ENCODE measurements at regions not wholly inside any gene's neighbourhood (a gene's known extent, or its start where the extent isn't known, plus 50 kb on each side); places are given as distances from the start of the nearest gene placed in this dataset.
"Not testable (repeated sequence)": the region's sequence is repeated elsewhere in the genome, so short reads cannot be mapped to it uniquely, and the experiment has no call there.

GRCh38 chrX:53882331-53882730 is 161.9 kb downstream of the PHF8 start:
- Mint-ChIP-seq H3K27ac (peak overlapping the region in 1 of 3 experiments; percentile 65; a peak in 1 of 7 replicates), H3K36me3 (ENCODE audit: insufficient read depth in 1 of 3, low read depth in 3 of 3) (peaks cover 1 to 7% (median 6%) of the 10 kb centered on the region in 3 experiments; a peak in 4 of 7 replicates), H3K4me1 (no peaks in the 10 kb centered on the region), H3K9me3 (peaks cover 81 to 83% of the 10 kb centered on the region in 2 experiments), H3K27me3 (ENCODE audit: low read depth) (peaks cover 2% of the 10 kb centered on the region), H3K4me3 (no peak overlapping the region)
- Histone ChIP-seq H3K9me3 (ENCODE audit: control insufficient read depth, low read depth, low read length) (peaks cover 23% of the 10 kb centered on the region), H3K23ac (ENCODE audit: insufficient read length, low read depth, low read length) (no peak overlapping the region), H3K56ac (ENCODE audit: insufficient read length, low read depth, low read length) (no peak overlapping the region), H4K8ac (replicated peaks; ENCODE audit: insufficient read length, low read depth, low read length) (no peak overlapping the region), H3K4me1 (ENCODE audit: insufficient read depth, low read length) (no peaks in the 10 kb centered on the region), H2BK20ac (ENCODE audit: low read depth, low read length, poor library complexity, severe bottlenecking) (no peak overlapping the region), H2BK120ac (ENCODE audit: low read depth, low read length, poor library complexity, severe bottlenecking) (no peak overlapping the region), H3K27ac (ENCODE audit: insufficient read length, low read depth, low read length) (no peak overlapping the region), H3K14ac (ENCODE audit: insufficient read depth, low read length) (no peak overlapping the region), H4K91ac (ENCODE audit: insufficient read length, low read depth, low read length) (no peak overlapping the region), H4K20me1 (ENCODE audit: control insufficient read depth, insufficient read depth, insufficient read length) (no peaks in the 10 kb centered on the region), H2AK5ac (ENCODE audit: insufficient read length, low read length) (no peak overlapping the region), H3K79me2 (ENCODE audit: insufficient read depth, low read length) (no peaks in the 10 kb centered on the region), H2BK5ac (ENCODE audit: insufficient read length, low read length) (no peak overlapping the region), H4K5ac (ENCODE audit: insufficient read length, low read depth, low read length) (no peak overlapping the region), H3K23me2 (ENCODE audit: insufficient read length, low read depth, low read length, poor library complexity, severe bottlenecking) (no peaks in the 10 kb centered on the region), H3K79me1 (ENCODE audit: insufficient read depth, low read depth, low read length, poor library complexity, severe bottlenecking) (no peaks in the 10 kb centered on the region), H2AFZ (ENCODE audit: low read length) (no peak overlapping the region), H3T11ph (ENCODE audit: low read length) (no peak overlapping the region), H3K18ac (ENCODE audit: insufficient read length, low read depth, low read length) (no peak overlapping the region), H3K27me3 (ENCODE audit: insufficient read depth, low read length) (no peaks in the 10 kb centered on the region), H3K4me2 (ENCODE audit: insufficient read depth, insufficient read length, low read length) (no peak overlapping the region), H2BK12ac (ENCODE audit: insufficient read length, low read depth, low read length) (no peak overlapping the region), H2BK15ac (ENCODE audit: low read depth, low read length) (no peak overlapping the region), H3K9ac (ENCODE audit: extremely low read depth, insufficient read length, low read length) (no peak overlapping the region), H3K4ac (ENCODE audit: low read depth, low read length) (no peak overlapping the region)
- no peak for DNase-seq
- WGBS (ENCODE audit: extremely low coverage, insufficient read length, low lambda C conversion rate), result no CpG with 5 or more reads among the region's 6 CpGs
- no peak for TF ChIP-seq CTCF (conservative IDR thresholded peaks at IDR 0.05)

GRCh38 chrX:53880786-53881185 is 163.5 kb downstream of the PHF8 start:
- not testable (repeated sequence) for H3K27ac ChIP-seq (ENCODE audit: insufficient read length, low read depth, low read length); H3K27me3 Mint-ChIP-seq (ENCODE audit: low read depth); H3K79me2 ChIP-seq (ENCODE audit: insufficient read depth, low read length); H2BK20ac ChIP-seq (ENCODE audit: low read depth, low read length, poor library complexity, severe bottlenecking); H2BK12ac ChIP-seq (ENCODE audit: insufficient read length, low read depth, low read length); H4K20me1 ChIP-seq (ENCODE audit: control insufficient read depth, insufficient read depth, insufficient read length); H3K27me3 ChIP-seq (ENCODE audit: insufficient read depth, low read length); H3K14ac ChIP-seq (ENCODE audit: insufficient read depth, low read length); H2BK5ac ChIP-seq (ENCODE audit: insufficient read length, low read length); H3K18ac ChIP-seq (ENCODE audit: insufficient read length, low read depth, low read length); H4K5ac ChIP-seq (ENCODE audit: insufficient read length, low read depth, low read length); H3K4ac ChIP-seq (ENCODE audit: low read depth, low read length); H2BK15ac ChIP-seq (ENCODE audit: low read depth, low read length); DNase-seq; H3K4me2 ChIP-seq (ENCODE audit: insufficient read depth, insufficient read length, low read length); H3K27ac Mint-ChIP-seq; H3K79me1 ChIP-seq (ENCODE audit: insufficient read depth, low read depth, low read length, poor library complexity, severe bottlenecking); H3K36me3 Mint-ChIP-seq (ENCODE audit: insufficient read depth in 1 of 3, low read depth in 3 of 3); H3K4me1 Mint-ChIP-seq; H2BK120ac ChIP-seq (ENCODE audit: low read depth, low read length, poor library complexity, severe bottlenecking); H3K23me2 ChIP-seq (ENCODE audit: insufficient read length, low read depth, low read length, poor library complexity, severe bottlenecking); H3K23ac ChIP-seq (ENCODE audit: insufficient read length, low read depth, low read length); H2AFZ ChIP-seq (ENCODE audit: low read length); H2AK5ac ChIP-seq (ENCODE audit: insufficient read length, low read length); H3K4me3 Mint-ChIP-seq; H3K56ac ChIP-seq (ENCODE audit: insufficient read length, low read depth, low read length); H3T11ph ChIP-seq (ENCODE audit: low read length); H3K9ac ChIP-seq (ENCODE audit: extremely low read depth, insufficient read length, low read length); H4K8ac ChIP-seq (replicated peaks; ENCODE audit: insufficient read length, low read depth, low read length); H4K91ac ChIP-seq (ENCODE audit: insufficient read length, low read depth, low read length); H3K4me1 ChIP-seq (ENCODE audit: insufficient read depth, low read length)
- peaks cover 28% of the 10 kb centered on the region for H3K9me3 ChIP-seq (ENCODE audit: control insufficient read depth, low read depth, low read length)
- H3K9me3 Mint-ChIP-seq, result peaks cover 84 to 89% of the 10 kb centered on the region in 2 experiments
- no CpG with 5 or more reads among the region's 2 CpGs for WGBS (ENCODE audit: extremely low coverage, insufficient read length, low lambda C conversion rate)
